H9 (cell line): ENCODE measurements at regions not wholly inside any gene's neighbourhood (a gene's known extent, or its start where the extent isn't known, plus 50 kb on each side); places are given as distances from the start of the nearest gene placed in this dataset.

Experiments
- DNase-seq: peaks from one replicate; pipeline ENCODE4 v3.0.0-alpha.2; 2017
- H2AFZ ChIP-seq: one replicate; pipeline ENCODE4 v1.6.1; 2013; ENCODE audit warnings: mild to moderate bottlenecking, low read length, control low read depth, moderate library complexity
- H2AK5ac ChIP-seq: 2 replicates; pipeline ENCODE4 v1.6.1; 2013; ENCODE audit warnings: low read length, control low read depth, mixed read lengths; ENCODE audit not compliant: insufficient read length
- H2BK120ac ChIP-seq: one replicate; pipeline ENCODE4 v1.6.1; 2013; ENCODE audit warnings: low read depth, mild to moderate bottlenecking, low read length, control low read depth, inconsistent platforms; ENCODE audit not compliant: poor library complexity, severe bottlenecking
- H2BK12ac ChIP-seq: 2 replicates; pipeline ENCODE4 v1.6.1; 2013; ENCODE audit warnings: low read length, control low read depth, mixed read lengths, low read depth; ENCODE audit not compliant: insufficient read length
- H2BK15ac ChIP-seq: 2 replicates; pipeline ENCODE4 v1.6.1; 2013; ENCODE audit warnings: low read depth, low read length, control low read depth
- H2BK20ac ChIP-seq: one replicate; pipeline ENCODE4 v1.6.1; 2013; ENCODE audit warnings: low read depth, mild to moderate bottlenecking, low read length, control low read depth, inconsistent platforms; ENCODE audit not compliant: poor library complexity, severe bottlenecking
- H2BK5ac ChIP-seq: 2 replicates; pipeline ENCODE4 v1.6.1; 2013; ENCODE audit warnings: low read length, control low read depth, mixed read lengths; ENCODE audit not compliant: insufficient read length
- H3K14ac ChIP-seq: 2 replicates; pipeline ENCODE4 v1.6.1; 2013; ENCODE audit warnings: low read length, control low read depth; ENCODE audit not compliant: insufficient read depth
- H3K18ac ChIP-seq: 2 replicates; pipeline ENCODE4 v1.6.1; 2013; ENCODE audit warnings: low read depth, mild to moderate bottlenecking, mixed read lengths, low read length, control low read depth; ENCODE audit not compliant: insufficient read length
- H3K23ac ChIP-seq: 2 replicates; pipeline ENCODE4 v1.6.1; 2013; ENCODE audit warnings: low read length, control low read depth, mixed read lengths, low read depth; ENCODE audit not compliant: insufficient read length
- H3K23me2 ChIP-seq: 2 replicates; pipeline ENCODE4 v1.6.1; 2013; ENCODE audit warnings: low read depth, mild to moderate bottlenecking, mixed read lengths, low read length, control low read depth; ENCODE audit not compliant: insufficient read length, poor library complexity, severe bottlenecking
- H3K27ac ChIP-seq: 2 replicates; pipeline ENCODE4 v1.5.1; 2013; ENCODE audit warnings: low read length, control low read depth, mixed read lengths, low read depth; ENCODE audit not compliant: insufficient read length
- H3K27me3 ChIP-seq: 2 replicates; pipeline ENCODE4 v1.6.1; 2013; ENCODE audit warnings: low read length, control low read depth, inconsistent platforms; ENCODE audit not compliant: insufficient read depth
- H3K4ac ChIP-seq: 2 replicates; pipeline ENCODE4 v1.6.1; 2013; ENCODE audit warnings: low read depth, mild to moderate bottlenecking, control low read depth, inconsistent platforms, low read length, moderate library complexity
- H3K4me1 ChIP-seq: 2 replicates; pipeline ENCODE4 v1.6.1; 2013; ENCODE audit warnings: low read length, control low read depth, inconsistent platforms; ENCODE audit not compliant: insufficient read depth
- H3K4me2 ChIP-seq: 2 replicates; pipeline ENCODE4 v1.6.1; 2013; ENCODE audit warnings: low read length, control low read depth, mixed read lengths; ENCODE audit not compliant: insufficient read length, insufficient read depth
- H3K56ac ChIP-seq: 2 replicates; pipeline ENCODE4 v1.6.1; 2013; ENCODE audit warnings: low read depth, mild to moderate bottlenecking, mixed read lengths, low read length, control low read depth; ENCODE audit not compliant: insufficient read length
- H3K79me1 ChIP-seq: 2 replicates; pipeline ENCODE4 v1.6.1; 2013; ENCODE audit warnings: low read depth, mild to moderate bottlenecking, moderate library complexity, low read length, control low read depth, inconsistent platforms; ENCODE audit not compliant: insufficient read depth, poor library complexity, severe bottlenecking
- H3K79me2 ChIP-seq: 2 replicates; pipeline ENCODE4 v1.6.1; 2013; ENCODE audit warnings: low read length, control low read depth, inconsistent platforms; ENCODE audit not compliant: insufficient read depth
- H3K9ac ChIP-seq: 2 replicates; pipeline ENCODE4 v1.6.1; 2013; ENCODE audit warnings: low read length, control low read depth, mixed read lengths; ENCODE audit not compliant: insufficient read length; ENCODE audit errors: extremely low read depth
- H3K9me3 ChIP-seq: one replicate; pipeline ENCODE4 v1.6.1; 2013; ENCODE audit warnings: low read depth, low read length, inconsistent platforms; ENCODE audit not compliant: control insufficient read depth
- H3T11ph ChIP-seq: one replicate; pipeline ENCODE4 v1.6.1; 2013; ENCODE audit warnings: mild to moderate bottlenecking, low read length, control low read depth, inconsistent platforms
- H4K20me1 ChIP-seq: one replicate; pipeline ENCODE4 v1.6.1; 2013; ENCODE audit not compliant: control insufficient read depth, insufficient read length, insufficient read depth
- H4K5ac ChIP-seq: 2 replicates; pipeline ENCODE4 v1.6.1; 2013; ENCODE audit warnings: low read depth, mild to moderate bottlenecking, mixed read lengths, low read length, control low read depth; ENCODE audit not compliant: insufficient read length
- H4K8ac ChIP-seq: replicated peaks from 2 replicates; pipeline ENCODE4 v1.6.1; 2013; ENCODE audit warnings: low read length, control low read depth, mixed read lengths, low read depth; ENCODE audit not compliant: insufficient read length
- H4K91ac ChIP-seq: 2 replicates; pipeline ENCODE4 v1.6.1; 2013; ENCODE audit warnings: low read depth, mild to moderate bottlenecking, moderate library complexity, mixed read lengths, low read length, control low read depth; ENCODE audit not compliant: insufficient read length
- H3K27ac Mint-ChIP-seq, 3 experiments: 2 replicates in 2 of 3; 3 replicates in 1 of 3; pipeline ENCODE4 v1.8.0; 2020 to 2021; ENCODE audit warnings: mixed read lengths in 3 of 3, mild to moderate bottlenecking in 1 of 3, moderate library complexity in 1 of 3
- H3K27me3 Mint-ChIP-seq: 2 replicates; pipeline ENCODE4 v1.8.0; 2021; ENCODE audit warnings: low read depth, mild to moderate bottlenecking, moderate library complexity, mixed read lengths
- H3K36me3 Mint-ChIP-seq, 3 experiments: 2 replicates in 2 of 3; 3 replicates in 1 of 3; pipeline ENCODE4 v1.8.0; 2020 to 2021; ENCODE audit warnings: low read depth in 3 of 3, mixed read lengths in 3 of 3; ENCODE audit not compliant: insufficient read depth in 1 of 3
- H3K4me1 Mint-ChIP-seq, 2 experiments: 2 replicates each; pipeline ENCODE4 v1.8.0; 2020; ENCODE audit warnings: mixed read lengths in 2 of 2
- H3K4me3 Mint-ChIP-seq, 2 experiments: 2 replicates in 1 of 2; 3 replicates in 1 of 2; pipeline ENCODE4 v1.8.0; 2020 to 2021; ENCODE audit warnings: mild to moderate bottlenecking in 2 of 2, mixed read lengths in 2 of 2, moderate library complexity in 1 of 2
- H3K9me3 Mint-ChIP-seq, 2 experiments: 2 replicates in 1 of 2; 3 replicates in 1 of 2; pipeline ENCODE4 v1.8.0; 2020; ENCODE audit warnings: mild to moderate bottlenecking in 2 of 2, mixed read lengths in 2 of 2, moderate library complexity in 1 of 2
- CTCF ChIP-seq: fragments of 200-600 bp; sonication (generic); conservative IDR thresholded peaks from 3 replicates; pipeline ENCODE4 v1.8.0; 2021; ENCODE audit warnings: antibody characterized with exemption, mild to moderate bottlenecking
- WGBS: extraction: QIAGEN DNeasy Blood & Tissue Kit; methylation state at CpG from one replicate; pipeline ENCODE4 v1.1.7; 2013; ENCODE audit warnings: missing lambda C conversion rate, low lambda C conversion rate, mixed read lengths; ENCODE audit not compliant: insufficient read length; ENCODE audit errors: extremely low coverage; 5-methylcytosine and 5-hydroxymethylcytosine counted together

DNA sequence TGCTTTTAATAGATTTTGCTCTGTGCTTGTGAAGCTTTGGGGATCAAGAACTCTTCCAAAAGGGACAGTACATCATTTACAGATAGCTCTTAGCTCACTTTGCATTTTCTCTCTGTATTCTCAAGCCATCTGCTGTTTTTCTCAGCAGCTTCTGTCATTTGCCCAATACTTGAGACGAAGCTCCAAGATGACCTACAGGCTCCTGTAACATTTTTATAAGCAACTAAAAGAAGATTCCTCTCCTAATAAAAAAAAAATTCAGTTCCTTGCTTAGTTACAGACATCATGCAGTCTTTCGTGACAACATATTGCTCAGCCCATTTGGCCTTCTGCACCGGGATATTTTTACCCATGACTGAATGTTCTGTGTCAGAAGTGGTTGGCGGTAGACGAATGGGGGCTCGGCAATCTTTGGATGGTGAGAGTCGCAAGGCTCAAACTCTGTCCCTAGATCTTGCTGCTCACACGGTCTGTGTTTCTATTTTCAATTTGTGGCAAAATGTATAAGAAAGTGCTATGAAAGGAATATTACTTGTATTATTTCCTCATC lies 215.6 kb downstream of the FSCB start:
- Mint-ChIP-seq H3K4me1 (no peaks in the 10 kb centered on the region), H3K27me3 (no peaks in the 10 kb centered on the region), H3K9me3 (peaks cover 0 to 6% of the 10 kb centered on the region in 2 experiments; a peak in 3 of 5 replicates), H3K27ac (no peak overlapping the region), H3K4me3 (no peak overlapping the region), H3K36me3 (peaks cover 1 to 11% (median 2%) of the 10 kb centered on the region in 3 experiments; a peak in 3 of 7 replicates)
- H3T11ph ChIP-seq: no peak overlapping the region
- no peaks in the 10 kb centered on the region for H3K23me2 ChIP-seq
- no peak overlapping the region for H2BK20ac ChIP-seq
- no peak overlapping the region for H3K4me2 ChIP-seq
- DNase-seq: no peak
- no CpG with 5 or more reads among the region's 8 CpGs for WGBS
- no peak overlapping the region for H2AK5ac ChIP-seq
- no peaks in the 10 kb centered on the region for H4K20me1 ChIP-seq
- H3K9ac ChIP-seq: no peak overlapping the region
- no peaks in the 10 kb centered on the region for H3K79me1 ChIP-seq
- H2BK120ac ChIP-seq: no peak overlapping the region
- H4K5ac ChIP-seq: no peak overlapping the region
- no peak overlapping the region for H2BK15ac ChIP-seq
- no peak overlapping the region for H4K8ac ChIP-seq
- no peaks in the 10 kb centered on the region for H3K9me3 ChIP-seq
- no peak overlapping the region for H3K14ac ChIP-seq
- no peaks in the 10 kb centered on the region for H3K27me3 ChIP-seq
- no peak overlapping the region for H2AFZ ChIP-seq
- H3K27ac ChIP-seq: no peak overlapping the region
- no peaks in the 10 kb centered on the region for H3K4me1 ChIP-seq
- no peak overlapping the region for H2BK5ac ChIP-seq
- no peak overlapping the region for H3K18ac ChIP-seq
- H4K91ac ChIP-seq: no peak overlapping the region
- H3K79me2 ChIP-seq: no peaks in the 10 kb centered on the region
- no peak overlapping the region for H3K4ac ChIP-seq
- no peak overlapping the region for H2BK12ac ChIP-seq
- no peak for TF ChIP-seq CTCF
- no peak overlapping the region for H3K56ac ChIP-seq
- no peak overlapping the region for H3K23ac ChIP-seq
